ENCODE measurements at regions not wholly inside any gene's neighbourhood (a gene's known extent, or its start where the extent isn't known, plus 50 kb on each side); places are given as distances from the start of the nearest gene placed in this dataset.

GRCh38 chr2:192687015-192687414 lies 492.3 kb upstream of the TMEFF2 start:
- intact Hi-C loops (cut with micrococcal nuclease): no loop called here
- no TSS peak for BruUV-seq (replicated peaks)

More at GRCh38 chr2:192687015-192687414, 492.3 kb upstream of the TMEFF2 start:
- H3K79me2 ChIP-seq (ENCODE audit: insufficient read depth, low read length): no peaks in the 10 kb centered on the region
- no peak overlapping the region for H2AFZ ChIP-seq (ENCODE audit: low read depth, low read length, poor library complexity, severe bottlenecking)
- no peaks in the 10 kb centered on the region for H4K20me1 ChIP-seq (ENCODE audit: insufficient read depth)
- no peak overlapping the region for H3K9ac ChIP-seq (ENCODE audit: low read length)
- no peak overlapping the region for H3K4me3 ChIP-seq (replicated peaks in 1 of 2; ENCODE audit: low read depth in 1 of 2, low read length in 2 of 2)
- H3K27ac ChIP-seq (ENCODE audit: low read depth, low read length): no peak overlapping the region
- ChIA-PET RAD21 (ENCODE audit: low non-redundant PET in 1 of 2, low total read pairs in 2 of 2, uncharacterized antibody in 2 of 2, unreplicated experiment in 2 of 2) (no interaction called here), CTCF (no interaction called here), POLR2A (no interaction called here)
- H3K4me1 ChIP-seq (ENCODE audit: control insufficient read depth in 1 of 2, insufficient read depth in 2 of 2, low read length in 2 of 2): no peaks in the 10 kb centered on the region
- H3K27me3 ChIP-seq (ENCODE audit: insufficient read depth, low read length): no peaks in the 10 kb centered on the region
- TF ChIP-seq RAD21 (IDR thresholded peaks at IDR 0.05; ENCODE audit: low read depth): no peak
- TF ChIP-seq CEBPB (IDR thresholded peaks at IDR 0.05; ENCODE audit: low read depth): no peak
- TF ChIP-seq POLR2AphosphoS5 (IDR thresholded peaks at IDR 0.05; ENCODE audit: low read depth, low read length): no peak
- no peak for TF ChIP-seq REST (IDR thresholded peaks at IDR 0.05; ENCODE audit: low read depth)
- TF ChIP-seq ZNF274 (IDR thresholded peaks at IDR 0.05; ENCODE audit: low read depth, low read length): no peak
- TF ChIP-seq POLR2A (IDR thresholded peaks at IDR 0.05; ENCODE audit: borderline replicate concordance, extremely low read depth, insufficient read depth, insufficient read length): no peak
- TF ChIP-seq, protein P1, sequence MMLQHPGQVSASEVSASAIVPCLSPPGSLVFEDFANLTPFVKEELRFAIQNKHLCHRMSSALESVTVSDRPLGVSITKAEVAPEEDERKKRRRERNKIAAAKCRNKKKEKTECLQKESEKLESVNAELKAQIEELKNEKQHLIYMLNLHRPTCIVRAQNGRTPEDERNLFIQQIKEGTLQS (IDR thresholded peaks at IDR 0.05): no peak
- TF ChIP-seq ZFX (IDR thresholded peaks at IDR 0.05): no peak
- no peak for TF ChIP-seq FOSL1 (IDR thresholded peaks at IDR 0.05; ENCODE audit: low read depth)
- no peak for TF ChIP-seq TCF7L2 (IDR thresholded peaks at IDR 0.05; ENCODE audit: borderline replicate concordance, extremely low read depth, insufficient read depth, insufficient read length)
- TF ChIP-seq, protein P2, sequence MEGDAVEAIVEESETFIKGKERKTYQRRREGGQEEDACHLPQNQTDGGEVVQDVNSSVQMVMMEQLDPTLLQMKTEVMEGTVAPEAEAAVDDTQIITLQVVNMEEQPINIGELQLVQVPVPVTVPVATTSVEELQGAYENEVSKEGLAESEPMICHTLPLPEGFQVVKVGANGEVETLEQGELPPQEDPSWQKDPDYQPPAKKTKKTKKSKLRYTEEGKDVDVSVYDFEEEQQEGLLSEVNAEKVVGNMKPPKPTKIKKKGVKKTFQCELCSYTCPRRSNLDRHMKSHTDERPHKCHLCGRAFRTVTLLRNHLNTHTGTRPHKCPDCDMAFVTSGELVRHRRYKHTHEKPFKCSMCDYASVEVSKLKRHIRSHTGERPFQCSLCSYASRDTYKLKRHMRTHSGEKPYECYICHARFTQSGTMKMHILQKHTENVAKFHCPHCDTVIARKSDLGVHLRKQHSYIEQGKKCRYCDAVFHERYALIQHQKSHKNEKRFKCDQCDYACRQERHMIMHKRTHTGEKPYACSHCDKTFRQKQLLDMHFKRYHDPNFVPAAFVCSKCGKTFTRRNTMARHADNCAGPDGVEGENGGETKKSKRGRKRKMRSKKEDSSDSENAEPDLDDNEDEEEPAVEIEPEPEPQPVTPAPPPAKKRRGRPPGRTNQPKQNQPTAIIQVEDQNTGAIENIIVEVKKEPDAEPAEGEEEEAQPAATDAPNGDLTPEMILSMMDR (IDR thresholded peaks at IDR 0.05 in 2 of 3, conservative IDR thresholded peaks at IDR 0.05 in 1 of 3; ENCODE audit: borderline replicate concordance in 1 of 3, insufficient read depth in 1 of 3, low read depth in 2 of 3, low read length in 2 of 3): no peak
- no peak for TF ChIP-seq ELF1 (IDR thresholded peaks at IDR 0.05; ENCODE audit: borderline replicate concordance, low read depth)
- TF ChIP-seq CBX3 (IDR thresholded peaks at IDR 0.05; ENCODE audit: low read depth): no peak
- TF ChIP-seq EZH2phosphoT487 (IDR thresholded peaks at IDR 0.05; ENCODE audit: borderline replicate concordance): no peak
- TF ChIP-seq EGR1 (IDR thresholded peaks at IDR 0.05; ENCODE audit: low read depth): no peak
- TF ChIP-seq SRF (IDR thresholded peaks at IDR 0.05; ENCODE audit: low read depth): no peak
- no peak for TF ChIP-seq JUND (IDR thresholded peaks at IDR 0.05)
- TF ChIP-seq EZH2 (IDR thresholded peaks at IDR 0.05): no peak
- TF ChIP-seq, protein P3, sequence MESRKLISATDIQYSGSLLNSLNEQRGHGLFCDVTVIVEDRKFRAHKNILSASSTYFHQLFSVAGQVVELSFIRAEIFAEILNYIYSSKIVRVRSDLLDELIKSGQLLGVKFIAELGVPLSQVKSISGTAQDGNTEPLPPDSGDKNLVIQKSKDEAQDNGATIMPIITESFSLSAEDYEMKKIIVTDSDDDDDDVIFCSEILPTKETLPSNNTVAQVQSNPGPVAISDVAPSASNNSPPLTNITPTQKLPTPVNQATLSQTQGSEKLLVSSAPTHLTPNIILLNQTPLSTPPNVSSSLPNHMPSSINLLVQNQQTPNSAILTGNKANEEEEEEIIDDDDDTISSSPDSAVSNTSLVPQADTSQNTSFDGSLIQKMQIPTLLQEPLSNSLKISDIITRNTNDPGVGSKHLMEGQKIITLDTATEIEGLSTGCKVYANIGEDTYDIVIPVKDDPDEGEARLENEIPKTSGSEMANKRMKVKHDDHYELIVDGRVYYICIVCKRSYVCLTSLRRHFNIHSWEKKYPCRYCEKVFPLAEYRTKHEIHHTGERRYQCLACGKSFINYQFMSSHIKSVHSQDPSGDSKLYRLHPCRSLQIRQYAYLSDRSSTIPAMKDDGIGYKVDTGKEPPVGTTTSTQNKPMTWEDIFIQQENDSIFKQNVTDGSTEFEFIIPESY (IDR thresholded peaks at IDR 0.05; ENCODE audit: extremely low read depth, insufficient replicate concordance, low read length): no peak
- TF ChIP-seq SIN3A (IDR thresholded peaks at IDR 0.05; ENCODE audit: low read depth): no peak
- H3K9me2 ChIP-seq (ENCODE audit: insufficient read depth): no peaks in the 10 kb centered on the region
- H3K4me2 ChIP-seq (ENCODE audit: low read length): no peak overlapping the region
- ATAC-seq (no peak), DNase-seq (ENCODE audit: low read depth, low spot score) (no peak)
- H3K9me3 ChIP-seq (ENCODE audit: control insufficient read depth in 1 of 2, insufficient read depth in 1 of 2, low read depth in 1 of 2, low read length in 2 of 2): no peaks in the 10 kb centered on the region
- no peaks in the 10 kb centered on the region for H3K36me3 ChIP-seq (ENCODE audit: control insufficient read depth in 1 of 2, insufficient read depth in 2 of 2, low read length in 2 of 2)

Measured in HCT116 (cell line).